ENCODE measurements at regions not wholly inside any gene's neighbourhood (a gene's known extent, or its start where the extent isn't known, plus 50 kb on each side); places are given as distances from the start of the nearest gene placed in this dataset.

- TF ChIP-seq CEBPZ (IDR thresholded peaks at IDR 0.05; ENCODE audit: borderline replicate concordance, low read depth, low read length) (no peak), HMGXB4 (CRISPR knock-in tag; IDR thresholded peaks at IDR 0.05) (no peak), ZNF316 (IDR thresholded peaks at IDR 0.05) (no peak), SIX5 (IDR thresholded peaks at IDR 0.05; ENCODE audit: borderline replicate concordance in 1 of 2, insufficient read depth in 1 of 2, low read depth in 1 of 2, low read length in 2 of 2) (no peak), POLR2AphosphoS5 (IDR thresholded peaks at IDR 0.05; ENCODE audit: control insufficient read depth, insufficient read depth, low read depth, low read length) (no peak), CTCF (IDR thresholded peaks at IDR 0.05 in 2 of 3, conservative IDR thresholded peaks at IDR 0.05 in 1 of 3; ENCODE audit: insufficient read depth in 2 of 3, low read depth in 1 of 3, low read length in 3 of 3) (no peak), HNRNPUL1 (IDR thresholded peaks at IDR 0.05; ENCODE audit: low read length) (no peak), MAX (CRISPR knock-in tag; IDR thresholded peaks at IDR 0.05) (no peak), ZBTB26 (CRISPR knock-in tag; IDR thresholded peaks at IDR 0.05) (no peak), RBM25 (IDR thresholded peaks at IDR 0.05; ENCODE audit: low read depth, low read length, severe bottlenecking) (no peak), ETV6 (IDR thresholded peaks at IDR 0.05; ENCODE audit: borderline replicate concordance in 1 of 2, low read depth in 2 of 2, low read length in 1 of 2) (no peak), ETV6 (CRISPR knock-in tag; IDR thresholded peaks at IDR 0.05; ENCODE audit: borderline replicate concordance) (no peak), ZNF639 (CRISPR knock-in tag; conservative IDR thresholded peaks at IDR 0.05 in 1 of 2, IDR thresholded peaks at IDR 0.05 in 1 of 2) (no peak), CHD2 (IDR thresholded peaks at IDR 0.05; ENCODE audit: low read depth, low read length) (no peak)
Measured at GRCh38 chr5:56480078-56480704, 247.1 kb upstream of the ANKRD55 start.

Measured in K562 (cell line).